Hepatocyte (in vitro differentiated cells): ENCODE measurements at regions not wholly inside any gene's neighbourhood (a gene's known extent, or its start where the extent isn't known, plus 50 kb on each side); places are given as distances from the start of the nearest gene placed in this dataset.

Source experiments
- EZH2 ChIP-seq: fragments of 200-600 bp; sonication (generic); IDR thresholded peaks from 2 replicates; pipeline ENCODE4 v1.6.1; 2016; ENCODE audit warnings: antibody characterized with exemption, mild to moderate bottlenecking, borderline replicate concordance
- TF ChIP-seq, protein P1 (sequence below): fragments of 200-600 bp; sonication (generic); IDR thresholded peaks from 2 replicates; pipeline ENCODE4 v1.5.1; 2016; ENCODE audit warnings: antibody characterized with exemption, mild to moderate bottlenecking; ENCODE audit not compliant: poor library complexity

DNA sequence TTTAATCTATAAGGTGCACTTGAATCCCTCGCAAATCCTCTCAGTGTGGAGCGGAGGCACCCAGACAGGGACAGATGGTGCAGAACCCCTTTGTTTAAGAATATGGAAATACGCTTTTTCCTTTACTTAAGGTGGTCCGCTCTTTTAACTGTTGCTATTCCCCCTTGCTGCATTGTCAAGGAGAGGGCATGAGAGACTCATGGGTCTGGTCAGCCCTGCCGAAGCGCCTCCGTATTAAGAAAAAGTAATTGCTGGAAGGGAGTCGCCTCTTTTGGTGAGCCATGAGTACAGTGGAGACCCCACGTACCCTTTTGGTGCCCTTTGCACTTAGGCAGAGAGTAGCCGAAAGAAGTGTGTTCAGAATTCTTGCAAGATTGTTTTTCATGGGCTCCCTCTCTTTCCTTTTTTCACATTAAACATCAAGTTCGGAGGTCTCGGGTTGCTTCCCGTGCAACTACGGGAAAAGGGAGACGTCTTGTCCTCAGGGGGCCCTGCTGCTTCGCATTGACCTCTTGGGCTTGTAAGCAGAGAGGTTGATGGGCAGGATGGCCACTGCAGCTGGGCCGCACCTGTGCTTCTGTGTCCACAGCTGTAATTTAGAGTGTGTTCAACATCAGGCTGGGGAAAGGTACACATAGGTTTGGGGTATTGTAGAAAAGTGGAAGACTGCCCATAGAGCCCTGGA lies 109.6 kb downstream of the SPRY1 start:
- TF ChIP-seq, protein P1, sequence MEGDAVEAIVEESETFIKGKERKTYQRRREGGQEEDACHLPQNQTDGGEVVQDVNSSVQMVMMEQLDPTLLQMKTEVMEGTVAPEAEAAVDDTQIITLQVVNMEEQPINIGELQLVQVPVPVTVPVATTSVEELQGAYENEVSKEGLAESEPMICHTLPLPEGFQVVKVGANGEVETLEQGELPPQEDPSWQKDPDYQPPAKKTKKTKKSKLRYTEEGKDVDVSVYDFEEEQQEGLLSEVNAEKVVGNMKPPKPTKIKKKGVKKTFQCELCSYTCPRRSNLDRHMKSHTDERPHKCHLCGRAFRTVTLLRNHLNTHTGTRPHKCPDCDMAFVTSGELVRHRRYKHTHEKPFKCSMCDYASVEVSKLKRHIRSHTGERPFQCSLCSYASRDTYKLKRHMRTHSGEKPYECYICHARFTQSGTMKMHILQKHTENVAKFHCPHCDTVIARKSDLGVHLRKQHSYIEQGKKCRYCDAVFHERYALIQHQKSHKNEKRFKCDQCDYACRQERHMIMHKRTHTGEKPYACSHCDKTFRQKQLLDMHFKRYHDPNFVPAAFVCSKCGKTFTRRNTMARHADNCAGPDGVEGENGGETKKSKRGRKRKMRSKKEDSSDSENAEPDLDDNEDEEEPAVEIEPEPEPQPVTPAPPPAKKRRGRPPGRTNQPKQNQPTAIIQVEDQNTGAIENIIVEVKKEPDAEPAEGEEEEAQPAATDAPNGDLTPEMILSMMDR: no peak
- TF ChIP-seq EZH2: peak; percentile 11
